Lower lobe of right lung (tissue), 2 donors: ENCODE measurements at regions not wholly inside any gene's neighbourhood (a gene's known extent, or its start where the extent isn't known, plus 50 kb on each side); places are given as distances from the start of the nearest gene placed in this dataset.
"Not testable (repeated sequence)": the region's sequence is repeated elsewhere in the genome, so short reads cannot be mapped to it uniquely, and the experiment has no call there.

Source experiments
- ATAC-seq, 2 donors: fragments of 200-7000 bp; cut with Tn5 transposase; one replicate each; pipeline ENCODE4 v1.9.1; 2020 to 2022; ENCODE audit warnings: mild to moderate bottlenecking in 2 of 2, moderate library complexity in 2 of 2
- DNase-seq: peaks from one replicate; pipeline ENCODE4 v3.0.0-alpha.2; 2020
- H3K27ac ChIP-seq: fragments of 200-600 bp; one replicate; pipeline ENCODE4 v1.8.0; 2022
- H3K27me3 ChIP-seq: fragments of 200-600 bp; one replicate; pipeline ENCODE4 v1.8.0; 2022; ENCODE audit warnings: low read depth
- H3K36me3 ChIP-seq: fragments of 200-600 bp; one replicate; pipeline ENCODE4 v1.8.0; 2022; ENCODE audit warnings: mild to moderate bottlenecking
- H3K4me1 ChIP-seq: fragments of 200-600 bp; one replicate; pipeline ENCODE4 v1.8.0; 2022
- H3K4me3 ChIP-seq: fragments of 200-600 bp; one replicate; pipeline ENCODE4 v1.8.0; 2022; ENCODE audit warnings: mild to moderate bottlenecking
- H3K9me3 ChIP-seq: fragments of 200-600 bp; one replicate; pipeline ENCODE4 v1.8.0; 2022
- intact Hi-C: fragments of 100-400 bp; cut with DNase I; formaldehyde crosslinking; loops from one replicate; pipeline ENCODE4 v1.11.0; 2022
- TF ChIP-seq, protein P1 (sequence below): fragments of 200-600 bp; IDR thresholded peaks from one replicate; pipeline ENCODE4 v1.8.0; 2022; ENCODE audit warnings: antibody characterized with exemption, mild to moderate bottlenecking
- donor health status: DM: no; HTN: yes; CAD: no; lungs with severe emphysema.

DNA sequence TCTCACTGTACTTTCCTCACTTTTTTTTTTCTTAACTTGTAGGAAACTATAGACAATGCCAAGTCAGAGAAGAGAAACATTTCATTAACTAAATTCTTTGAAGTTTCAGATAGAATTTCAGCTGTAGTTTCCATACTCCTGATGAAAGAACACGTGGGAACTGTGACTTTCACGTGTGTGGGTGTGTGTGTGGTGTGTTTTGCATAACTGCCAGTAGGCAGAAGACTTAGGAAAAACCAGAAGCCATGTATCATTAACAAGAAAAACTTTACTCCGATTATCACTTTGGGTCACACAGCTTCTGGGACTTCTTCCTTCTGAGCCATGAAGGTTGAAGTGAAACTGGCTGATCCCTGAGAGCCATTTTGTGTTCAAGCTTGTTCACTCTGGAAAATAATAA is 483.3 kb downstream of the TFAP2B start:
- no peaks in the 10 kb centered on the region for H3K27me3 ChIP-seq
- DNase-seq (no peak), ATAC-seq (no peak)

DNA sequence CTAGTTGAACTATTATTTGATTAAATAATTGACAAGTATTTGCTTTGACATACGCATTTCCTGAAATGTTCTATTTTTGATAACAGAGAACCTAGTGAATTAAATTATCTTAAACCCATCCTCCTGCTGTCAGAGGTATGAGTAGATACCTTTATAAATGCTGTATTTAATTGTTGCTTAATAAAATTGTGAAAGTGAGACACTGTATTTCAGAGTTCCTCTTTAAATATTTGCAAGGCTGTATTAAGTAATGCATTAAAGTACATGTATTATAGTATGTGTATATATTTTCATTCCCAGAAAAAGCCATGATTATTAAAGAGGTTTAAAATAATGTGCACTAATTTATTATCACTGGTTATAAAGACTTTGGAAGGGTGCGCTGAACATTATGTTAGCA is 483.8 kb downstream of the TFAP2B start:
- Histone ChIP-seq H3K9me3 (no peaks in the 10 kb centered on the region), H3K27ac (no peak overlapping the region), H3K4me1 (no peaks in the 10 kb centered on the region), H3K4me3 (no peak overlapping the region), H3K27me3 (no peaks in the 10 kb centered on the region), H3K36me3 (no peaks in the 10 kb centered on the region)
- DNase-seq (no peak), ATAC-seq (no peak)
- intact Hi-C loops, result no loop called here
- TF ChIP-seq, protein P1, sequence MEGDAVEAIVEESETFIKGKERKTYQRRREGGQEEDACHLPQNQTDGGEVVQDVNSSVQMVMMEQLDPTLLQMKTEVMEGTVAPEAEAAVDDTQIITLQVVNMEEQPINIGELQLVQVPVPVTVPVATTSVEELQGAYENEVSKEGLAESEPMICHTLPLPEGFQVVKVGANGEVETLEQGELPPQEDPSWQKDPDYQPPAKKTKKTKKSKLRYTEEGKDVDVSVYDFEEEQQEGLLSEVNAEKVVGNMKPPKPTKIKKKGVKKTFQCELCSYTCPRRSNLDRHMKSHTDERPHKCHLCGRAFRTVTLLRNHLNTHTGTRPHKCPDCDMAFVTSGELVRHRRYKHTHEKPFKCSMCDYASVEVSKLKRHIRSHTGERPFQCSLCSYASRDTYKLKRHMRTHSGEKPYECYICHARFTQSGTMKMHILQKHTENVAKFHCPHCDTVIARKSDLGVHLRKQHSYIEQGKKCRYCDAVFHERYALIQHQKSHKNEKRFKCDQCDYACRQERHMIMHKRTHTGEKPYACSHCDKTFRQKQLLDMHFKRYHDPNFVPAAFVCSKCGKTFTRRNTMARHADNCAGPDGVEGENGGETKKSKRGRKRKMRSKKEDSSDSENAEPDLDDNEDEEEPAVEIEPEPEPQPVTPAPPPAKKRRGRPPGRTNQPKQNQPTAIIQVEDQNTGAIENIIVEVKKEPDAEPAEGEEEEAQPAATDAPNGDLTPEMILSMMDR, result no peak

More for the DNA sequence above, 483.3 kb downstream of the TFAP2B start:
- H3K4me1 ChIP-seq, result no peaks in the 10 kb centered on the region
- no peaks in the 10 kb centered on the region for H3K9me3 ChIP-seq
- H3K36me3 ChIP-seq, result no peaks in the 10 kb centered on the region
- H3K27ac ChIP-seq, result no peak overlapping the region
- TF ChIP-seq, protein P1, result no peak
- H3K4me3 ChIP-seq, result no peak overlapping the region
- intact Hi-C loops, result no loop called here

DNA sequence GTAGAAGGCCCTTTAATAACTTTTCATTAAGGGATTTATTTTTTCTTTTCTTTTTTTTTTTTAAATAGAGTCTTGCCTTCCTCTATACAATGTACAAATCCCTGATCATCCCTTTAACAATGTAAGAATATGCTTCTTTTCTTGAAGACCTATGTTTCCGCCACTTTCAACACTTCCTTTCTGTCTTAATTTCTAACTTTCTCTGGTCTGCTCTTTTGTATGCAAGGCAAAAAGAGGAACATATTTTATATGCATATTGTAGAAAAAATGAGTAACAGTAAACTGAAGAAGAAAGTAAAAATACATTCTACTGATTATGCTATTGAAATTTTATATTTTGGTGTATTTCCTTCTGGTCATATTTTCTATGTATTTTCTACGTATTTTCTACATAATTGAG is 484.7 kb downstream of the TFAP2B start:
- intact Hi-C loops, result no loop called here
- ATAC-seq (no peak), DNase-seq (no peak)
- Histone ChIP-seq H3K9me3 (no peaks in the 10 kb centered on the region), H3K27me3 (no peaks in the 10 kb centered on the region), H3K27ac (no peak overlapping the region), H3K4me3 (no peak overlapping the region), H3K36me3 (no peaks in the 10 kb centered on the region), H3K4me1 (no peaks in the 10 kb centered on the region)
- TF ChIP-seq, protein P1, result no peak

DNA sequence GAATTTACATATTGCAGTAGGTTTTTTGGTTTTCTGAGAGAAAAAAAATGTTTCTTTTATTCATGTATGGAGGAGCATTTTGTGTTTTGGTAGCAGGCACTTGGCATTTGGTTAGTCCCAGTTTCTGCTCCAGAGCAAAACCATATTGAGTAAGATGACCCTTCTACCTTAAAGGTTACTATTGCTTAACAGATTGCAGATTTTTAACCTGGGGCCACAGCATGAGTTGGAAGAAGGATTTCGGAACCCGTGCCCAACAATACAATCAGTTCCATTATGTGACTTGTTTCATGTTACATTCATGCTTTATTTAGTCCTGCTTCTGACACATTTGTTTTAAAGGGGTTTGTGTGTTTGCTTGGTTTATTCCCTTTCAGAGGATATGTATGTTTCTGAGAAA is 496.3 kb downstream of the TFAP2B start:
- Histone ChIP-seq H3K27ac (no peak overlapping the region), H3K4me1 (no peaks in the 10 kb centered on the region), H3K9me3 (no peaks in the 10 kb centered on the region), H3K27me3 (no peaks in the 10 kb centered on the region), H3K4me3 (no peak overlapping the region), H3K36me3 (no peaks in the 10 kb centered on the region)
- ATAC-seq (no peak), DNase-seq (no peak)
- intact Hi-C loops, result no loop called here
- TF ChIP-seq, protein P1, result no peak

DNA sequence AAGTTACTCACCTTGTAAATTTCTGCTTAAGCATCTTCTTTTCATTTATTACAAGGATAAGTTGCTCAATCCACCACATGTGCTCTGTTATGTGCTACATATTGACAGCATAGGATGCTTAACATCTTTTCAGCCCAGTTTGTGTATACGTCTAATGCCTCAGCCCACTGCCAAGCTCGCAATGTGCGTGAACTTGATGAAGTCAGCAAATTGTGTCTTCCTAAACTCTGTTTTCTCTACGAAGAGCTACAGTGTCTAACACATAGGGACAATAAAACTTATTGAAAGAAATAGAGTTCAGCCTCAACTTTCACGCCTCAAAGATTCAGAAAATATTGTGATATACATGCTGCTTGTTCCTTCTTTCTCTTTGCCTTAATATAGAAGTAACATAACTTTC is 500.0 kb downstream of the TFAP2B start:
- intact Hi-C loops, result no loop called here
- no peaks in the 10 kb centered on the region for H3K4me1 ChIP-seq
- H3K27me3 ChIP-seq, result no peaks in the 10 kb centered on the region
- H3K36me3 ChIP-seq, result no peaks in the 10 kb centered on the region
- ATAC-seq, result no peak
- no peak overlapping the region for H3K27ac ChIP-seq
- DNase-seq, result no peak
- TF ChIP-seq, protein P1, result no peak
- no peaks in the 10 kb centered on the region for H3K9me3 ChIP-seq
- H3K4me3 ChIP-seq, result no peak overlapping the region

DNA sequence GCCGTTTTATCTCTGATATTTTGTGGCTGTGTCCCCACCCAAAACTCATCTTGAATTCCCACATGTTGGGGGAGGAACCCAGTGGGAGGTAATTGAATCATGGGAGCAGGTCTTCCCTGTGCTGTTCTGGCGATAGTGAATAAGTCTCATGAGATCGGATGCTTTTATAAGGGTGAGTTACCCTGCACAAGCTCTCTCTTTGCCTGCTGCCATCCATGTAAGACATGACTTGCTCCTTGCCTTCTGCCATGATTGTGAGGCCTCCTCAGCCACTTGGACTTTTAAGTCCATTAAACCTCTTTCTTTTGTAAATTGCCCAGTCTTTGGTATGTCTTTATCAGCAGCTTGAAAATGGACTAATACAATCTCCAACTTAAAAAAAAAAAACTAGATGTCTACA is 502.8 kb downstream of the TFAP2B start:
- H3K36me3 ChIP-seq, H3K27ac ChIP-seq, H3K27me3 ChIP-seq, H3K9me3 ChIP-seq, H3K4me1 ChIP-seq, DNase-seq, ATAC-seq, intact Hi-C loops, H3K4me3 ChIP-seq: not testable (repeated sequence)
